Common myeloid progenitor, CD34-positive (primary cell): ENCODE measurements at regions not wholly inside any gene's neighbourhood (a gene's known extent, or its start where the extent isn't known, plus 50 kb on each side); places are given as distances from the start of the nearest gene placed in this dataset.

Source experiments
- CTCF ChIA-PET: fragments of 350-600 bp; sonication (Branson Sonifier 250); formaldehyde crosslinking; loops from one replicate; lab custom pipeline; 2021; ENCODE audit warnings: antibody characterized with exemption; lab: Charles Lee
- POLR2A ChIA-PET: fragments of 350-600 bp; sonication (Branson Sonifier 250); formaldehyde crosslinking; loops from one replicate; lab custom pipeline; 2021; ENCODE audit warnings: antibody characterized with exemption; lab: Charles Lee
- DNase-seq, 3 donors: peaks; one replicate each; pipeline versions ENCODE4 v3.0.0 to v3.0.0-alpha.2; 2013
- H3K27ac ChIP-seq, 2 experiments: 1 replicate in 1 of 2; 2 replicates in 1 of 2; pipeline ENCODE4 v1.7.0; 2013; ENCODE audit warnings: inconsistent platforms in 2 of 2, low read length in 2 of 2, mild to moderate bottlenecking in 2 of 2, low read depth in 1 of 2, moderate library complexity in 1 of 2; ENCODE audit not compliant: severe bottlenecking in 2 of 2, insufficient read depth in 1 of 2, poor library complexity in 1 of 2
- H3K27me3 ChIP-seq, 5 experiments: replicated peaks in 2 of 5; 1 replicate in 3 of 5; 2 replicates in 2 of 5; pipeline versions ENCODE4 v1.6.1 to v1.7.0; 2013; ENCODE audit warnings: low read length in 4 of 5, mild to moderate bottlenecking in 2 of 5, moderate library complexity in 2 of 5, inconsistent platforms in 1 of 5; ENCODE audit not compliant: insufficient read depth in 5 of 5, control insufficient read depth in 4 of 5
- H3K36me3 ChIP-seq, 4 experiments: 1 replicate in 2 of 4; 2 replicates in 2 of 4; pipeline versions ENCODE4 v1.6.1 to v1.7.0; 2013; ENCODE audit warnings: low read length in 3 of 4, control low read depth in 1 of 4, mild to moderate bottlenecking in 1 of 4; ENCODE audit not compliant: control insufficient read depth in 4 of 4, insufficient read depth in 4 of 4
- H3K4me1 ChIP-seq, 4 experiments: 1 replicate in 3 of 4; 2 replicates in 1 of 4; pipeline versions ENCODE4 v1.6.1 to v1.7.1; 2013; ENCODE audit warnings: low read length in 3 of 4, mild to moderate bottlenecking in 3 of 4, control low read depth in 1 of 4, inconsistent platforms in 1 of 4, moderate library complexity in 1 of 4; ENCODE audit not compliant: control insufficient read depth in 4 of 4, insufficient read depth in 4 of 4; ENCODE audit errors: control extremely low read depth in 1 of 4
- H3K4me3 ChIP-seq, 7 experiments: 1 replicate in 4 of 7; 2 replicates in 3 of 7; pipeline versions ENCODE4 v1.5.1 to v1.7.0; 2013; ENCODE audit warnings: mild to moderate bottlenecking in 7 of 7, low read length in 6 of 7, moderate library complexity in 6 of 7, inconsistent platforms in 2 of 7, low read depth in 2 of 7, control low read depth in 1 of 7; ENCODE audit not compliant: insufficient read depth in 4 of 7, control insufficient read depth in 1 of 7; ENCODE audit errors: extremely low read depth in 1 of 7
- H3K9me3 ChIP-seq, 5 experiments: 1 replicate in 4 of 5; 2 replicates in 1 of 5; pipeline versions ENCODE4 v1.6.1 to v1.7.1; 2013; ENCODE audit warnings: low read length in 4 of 5, mild to moderate bottlenecking in 2 of 5, inconsistent platforms in 1 of 5, low read depth in 1 of 5, moderate library complexity in 1 of 5; ENCODE audit not compliant: control insufficient read depth in 4 of 5, insufficient read depth in 2 of 5; ENCODE audit errors: control extremely low read depth in 1 of 5
- WGBS: methylation state at CpG from one replicate; pipeline ENCODE4 v1.1.5; 2013; ENCODE audit not compliant: insufficient coverage; 5-methylcytosine and 5-hydroxymethylcytosine counted together

DNA sequence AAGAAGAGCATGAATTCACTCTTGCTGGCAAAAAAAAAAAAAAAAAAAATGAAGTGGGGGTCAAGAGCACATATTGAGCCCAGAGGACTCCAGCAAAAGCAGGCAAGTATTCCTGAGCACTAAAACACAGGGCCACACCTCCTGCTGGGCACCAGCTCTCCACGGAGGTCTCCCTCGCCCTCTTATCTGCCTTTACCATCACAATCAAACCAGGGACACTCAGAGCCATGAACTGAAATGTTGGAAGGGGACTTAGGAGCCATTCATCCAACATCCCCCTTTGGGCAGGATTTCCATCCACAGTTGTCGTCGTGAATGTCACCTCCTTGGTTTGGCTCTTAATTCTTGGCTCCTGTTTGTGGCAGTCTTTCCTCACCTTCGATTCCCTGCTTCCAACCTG is 89.8 kb upstream of the GNAO1 start:
- ChIA-PET CTCF (no interaction called here), POLR2A (no interaction called here)
- Histone ChIP-seq H3K4me1 (no peaks in the 10 kb centered on the region), H3K9me3 (no peaks in the 10 kb centered on the region), H3K36me3 (no peaks in the 10 kb centered on the region), H3K27ac (no peak overlapping the region), H3K27me3 (peaks cover 0 to 2% (median 0%) of the 10 kb centered on the region in 5 experiments), H3K4me3 (no peak overlapping the region)
- DNase-seq: no peak
- WGBS: 100% methylated on average over 2 of the region's 5 CpGs

DNA sequence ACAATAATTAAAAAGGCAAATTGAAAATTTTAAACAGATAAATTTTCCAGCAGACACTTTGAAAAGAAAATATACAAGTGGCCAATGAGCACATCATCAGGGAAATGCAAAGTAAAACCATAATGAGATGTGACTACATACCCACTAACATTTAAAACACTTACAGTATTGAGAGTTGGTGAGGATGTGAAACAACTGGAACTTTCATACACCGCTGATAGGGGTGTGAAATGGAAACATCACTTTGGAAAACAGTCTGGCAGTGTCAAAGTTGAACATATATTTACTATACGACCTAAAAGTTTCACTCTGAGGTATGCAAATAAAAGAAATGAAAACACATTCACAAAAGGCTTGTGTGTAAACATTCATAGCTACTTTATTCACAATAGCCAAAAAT is 94.0 kb upstream of the GNAO1 start:
- peaks cover 0 to 2% (median 0%) of the 10 kb centered on the region in 5 experiments for H3K27me3 ChIP-seq
- no peak overlapping the region for H3K4me3 ChIP-seq
- ChIA-PET CTCF (no interaction called here), POLR2A (no interaction called here)
- no peaks in the 10 kb centered on the region for H3K4me1 ChIP-seq
- no peak for DNase-seq
- H3K9me3 ChIP-seq: no peaks in the 10 kb centered on the region
- no peaks in the 10 kb centered on the region for H3K36me3 ChIP-seq
- WGBS: no CpG with 5 or more reads among the region's 2 CpGs
- no peak overlapping the region for H3K27ac ChIP-seq

DNA sequence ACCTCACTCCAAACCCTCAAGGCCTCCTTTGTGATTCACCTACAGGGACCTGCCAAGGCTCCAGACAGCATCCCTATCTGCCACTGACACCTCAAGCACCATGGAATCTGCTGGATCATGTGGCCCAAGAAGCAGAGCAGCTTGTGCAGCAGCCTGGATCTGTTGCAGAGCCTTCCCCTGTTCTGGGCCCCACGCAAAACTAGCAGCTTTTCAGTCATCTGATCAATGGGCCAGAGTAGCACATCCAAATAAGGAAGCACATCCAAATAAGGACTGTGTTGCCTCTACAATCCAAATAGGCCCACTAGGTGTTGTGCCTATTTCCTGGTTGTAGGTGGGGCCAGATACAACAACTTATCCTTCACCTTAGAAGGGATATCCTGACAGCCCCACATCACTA is 97.1 kb upstream of the GNAO1 start:
- CTCF ChIA-PET: interaction anchor here (1.6 kb wide), 1 partner anchor 10 kb away, joined by 3 read pairs; no protein-coding TSS in a partner anchor
- no peaks in the 10 kb centered on the region for H3K4me1 ChIP-seq

DNA sequence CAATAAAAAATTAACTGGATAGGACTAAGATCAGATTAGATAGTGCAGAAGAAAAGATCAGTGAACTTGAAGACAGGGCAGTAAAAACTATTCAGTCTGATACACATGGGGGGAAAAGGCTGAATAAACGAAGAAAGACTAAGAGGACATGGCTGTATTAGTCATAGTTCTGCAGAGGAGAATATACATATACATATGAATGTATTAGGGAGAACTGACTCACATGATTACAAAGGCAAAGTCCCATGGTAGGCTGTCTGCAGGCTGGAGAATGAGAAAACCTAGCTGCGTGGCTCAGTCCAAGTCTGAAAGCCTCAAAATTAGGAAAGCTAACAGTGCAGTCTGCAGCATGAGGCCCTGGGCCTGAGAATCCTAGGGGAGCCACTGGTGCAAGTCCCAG is 98.2 kb upstream of the GNAO1 start:
- H3K27me3 ChIP-seq: peaks cover 0 to 2% (median 0%) of the 10 kb centered on the region in 5 experiments
- ChIA-PET CTCF (interaction anchor here (1.6 kb wide), 1 partner anchor 9 kb away, joined by 3 read pairs; no protein-coding TSS in a partner anchor), POLR2A (interaction anchor here (0.6 kb wide), 1 partner anchor 75 kb away, joined by 4 read pairs; no protein-coding TSS in a partner anchor)
- 100% methylated on average over 1 of the region's 2 CpGs for WGBS
- H3K4me1 ChIP-seq: no peaks in the 10 kb centered on the region
- H3K9me3 ChIP-seq: no peaks in the 10 kb centered on the region
- no peaks in the 10 kb centered on the region for H3K36me3 ChIP-seq
- DNase-seq: no peak
- H3K4me3 ChIP-seq: no peak overlapping the region
- no peak overlapping the region for H3K27ac ChIP-seq

More for the DNA sequence above, 97.1 kb upstream of the GNAO1 start:
- Histone ChIP-seq H3K9me3 (no peaks in the 10 kb centered on the region), H3K36me3 (no peaks in the 10 kb centered on the region), H3K4me3 (no peak overlapping the region), H3K27ac (no peak overlapping the region), H3K27me3 (peaks cover 0 to 2% (median 0%) of the 10 kb centered on the region in 5 experiments)
- no peak for DNase-seq
- 75% methylated on average over 1 of the region's 1 CpG for WGBS
- POLR2A ChIA-PET: no interaction called here

DNA sequence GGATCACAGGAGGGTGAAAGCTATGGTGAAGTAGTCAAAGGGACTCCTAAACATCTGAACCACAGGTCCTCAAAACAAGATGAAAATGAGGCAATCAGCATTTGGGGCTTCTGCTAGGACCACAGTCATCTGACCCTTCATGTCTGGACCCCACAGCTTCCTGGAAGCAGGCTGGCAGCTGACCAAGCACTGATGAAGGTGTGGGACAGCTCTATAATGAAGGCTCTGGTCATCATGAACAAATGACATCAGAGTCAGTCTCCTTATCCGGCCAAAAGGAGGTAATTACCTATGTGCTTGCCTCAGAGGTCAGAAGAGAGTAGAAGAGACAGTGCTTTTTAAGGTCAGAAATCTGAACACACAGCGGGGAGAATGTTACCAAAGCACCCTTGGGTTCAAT is 101.2 kb upstream of the GNAO1 start:
- H3K27me3 ChIP-seq: peaks cover 0 to 5% (median 0%) of the 10 kb centered on the region in 5 experiments
- DNase-seq: no peak
- ChIA-PET CTCF (no interaction called here), POLR2A (no interaction called here)
- no peak overlapping the region for H3K4me3 ChIP-seq
- WGBS: 90% methylated on average over 2 of the region's 2 CpGs
- no peaks in the 10 kb centered on the region for H3K9me3 ChIP-seq
- no peaks in the 10 kb centered on the region for H3K4me1 ChIP-seq
- H3K36me3 ChIP-seq: no peaks in the 10 kb centered on the region
- no peak overlapping the region for H3K27ac ChIP-seq

DNA sequence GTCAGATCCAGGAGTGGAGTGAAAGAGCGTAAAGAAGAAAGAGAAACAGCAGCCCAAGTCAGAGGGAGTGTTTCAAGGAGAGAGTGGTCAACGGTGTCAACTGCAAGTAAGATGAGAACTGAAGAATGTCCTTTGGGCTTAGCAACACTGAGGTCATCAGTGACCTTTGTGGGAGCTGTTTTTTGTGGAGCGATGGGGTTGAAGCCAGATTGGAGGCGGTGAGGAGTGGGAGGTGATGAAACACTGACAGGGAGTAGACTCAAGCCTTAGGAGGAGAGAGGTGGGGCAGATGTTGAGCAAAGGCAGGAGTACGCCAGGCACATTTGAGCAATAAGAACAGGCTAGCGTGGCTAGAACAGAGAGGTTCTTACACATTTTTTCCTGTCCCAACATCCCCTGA is 103.7 kb upstream of the GNAO1 start:
- Histone ChIP-seq H3K27me3 (peaks cover 0 to 5% (median 0%) of the 10 kb centered on the region in 5 experiments), H3K27ac (no peak overlapping the region), H3K4me3 (no peak overlapping the region), H3K36me3 (no peaks in the 10 kb centered on the region), H3K9me3 (no peaks in the 10 kb centered on the region), H3K4me1 (no peaks in the 10 kb centered on the region)
- WGBS: 93% methylated on average over 5 of the region's 6 CpGs
- DNase-seq: no peak
- ChIA-PET CTCF (interaction anchor here (1.0 kb wide), 1 partner anchor 20 kb away, joined by 3 read pairs; no protein-coding TSS in a partner anchor), POLR2A (no interaction called here)

DNA sequence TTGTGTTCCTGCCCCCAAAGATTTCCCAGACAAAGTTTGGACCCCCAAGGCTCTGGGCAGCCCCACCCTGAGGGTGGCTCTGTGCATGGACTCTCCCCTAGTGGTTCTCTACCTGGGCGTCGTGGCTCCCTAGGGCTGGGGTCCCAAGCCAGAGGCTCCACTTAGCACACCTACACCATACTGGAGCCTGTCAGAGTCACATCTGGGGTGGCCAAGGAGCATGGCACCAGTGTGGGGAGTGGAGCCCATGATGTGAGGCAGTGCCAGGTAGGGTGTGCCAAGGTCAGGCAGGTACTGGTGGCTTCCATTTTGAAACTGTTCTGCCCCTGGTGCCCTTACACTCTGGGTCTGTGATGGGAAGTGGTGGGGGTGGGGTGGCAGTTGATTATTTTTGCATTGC is 109.9 kb upstream of the GNAO1 start:
- H3K27me3 ChIP-seq: peaks cover 0 to under 1% (median 0%) of the 10 kb centered on the region in 5 experiments
- no peak for DNase-seq
- CTCF ChIA-PET: no interaction called here

More for the DNA sequence above, 109.9 kb upstream of the GNAO1 start:
- Histone ChIP-seq H3K4me3 (no peak overlapping the region), H3K27ac (no peak overlapping the region), H3K36me3 (no peaks in the 10 kb centered on the region), H3K9me3 (peaks cover 0 to 2% (median 0%) of the 10 kb centered on the region in 5 experiments), H3K4me1 (no peaks in the 10 kb centered on the region)
- POLR2A ChIA-PET: no interaction called here
- WGBS: no CpG with 5 or more reads among the region's 2 CpGs
